ENCODE measurements at regions not wholly inside any gene's neighbourhood (a gene's known extent, or its start where the extent isn't known, plus 50 kb on each side); places are given as distances from the start of the nearest gene placed in this dataset.

DNA sequence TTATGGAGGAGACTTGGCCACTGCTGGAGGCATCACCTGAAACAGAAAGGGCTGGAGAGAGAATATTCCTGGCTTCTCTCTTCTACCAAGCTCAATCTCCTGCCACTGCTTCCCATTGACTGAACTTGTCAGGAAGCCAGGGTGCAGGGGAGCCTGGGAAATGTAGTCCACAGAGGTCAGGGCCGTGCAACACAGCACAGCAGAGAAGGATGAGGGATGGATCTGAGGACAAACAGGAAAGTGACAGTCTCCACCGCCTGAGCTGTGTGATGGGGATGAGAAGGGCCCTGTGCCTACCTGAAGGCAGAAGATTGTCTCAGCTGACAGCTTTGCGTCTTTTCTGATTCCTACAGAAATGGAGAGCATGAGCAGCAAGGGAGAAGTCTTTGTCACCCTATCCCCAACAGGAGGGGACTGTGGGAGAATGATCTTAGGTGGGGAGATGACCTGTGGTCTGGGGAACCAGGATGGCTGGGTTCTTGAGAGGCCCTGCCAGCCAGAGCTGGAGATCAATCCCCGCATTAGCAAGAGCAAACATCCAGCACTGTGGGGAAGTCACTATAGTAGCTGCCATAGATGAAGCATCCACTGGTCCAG lies 114.2 kb downstream of the SNX5 start:
- TF ChIP-seq, protein P1, sequence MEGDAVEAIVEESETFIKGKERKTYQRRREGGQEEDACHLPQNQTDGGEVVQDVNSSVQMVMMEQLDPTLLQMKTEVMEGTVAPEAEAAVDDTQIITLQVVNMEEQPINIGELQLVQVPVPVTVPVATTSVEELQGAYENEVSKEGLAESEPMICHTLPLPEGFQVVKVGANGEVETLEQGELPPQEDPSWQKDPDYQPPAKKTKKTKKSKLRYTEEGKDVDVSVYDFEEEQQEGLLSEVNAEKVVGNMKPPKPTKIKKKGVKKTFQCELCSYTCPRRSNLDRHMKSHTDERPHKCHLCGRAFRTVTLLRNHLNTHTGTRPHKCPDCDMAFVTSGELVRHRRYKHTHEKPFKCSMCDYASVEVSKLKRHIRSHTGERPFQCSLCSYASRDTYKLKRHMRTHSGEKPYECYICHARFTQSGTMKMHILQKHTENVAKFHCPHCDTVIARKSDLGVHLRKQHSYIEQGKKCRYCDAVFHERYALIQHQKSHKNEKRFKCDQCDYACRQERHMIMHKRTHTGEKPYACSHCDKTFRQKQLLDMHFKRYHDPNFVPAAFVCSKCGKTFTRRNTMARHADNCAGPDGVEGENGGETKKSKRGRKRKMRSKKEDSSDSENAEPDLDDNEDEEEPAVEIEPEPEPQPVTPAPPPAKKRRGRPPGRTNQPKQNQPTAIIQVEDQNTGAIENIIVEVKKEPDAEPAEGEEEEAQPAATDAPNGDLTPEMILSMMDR (IDR thresholded peaks at IDR 0.05): no peak
- no peak for TF ChIP-seq POLR2A (IDR thresholded peaks at IDR 0.05)

Data from uterus (tissue), 2 donors.